ENCODE measurements at regions not wholly inside any gene's neighbourhood (a gene's known extent, or its start where the extent isn't known, plus 50 kb on each side); places are given as distances from the start of the nearest gene placed in this dataset.
"Not testable (repeated sequence)": the region's sequence is repeated elsewhere in the genome, so short reads cannot be mapped to it uniquely, and the experiment has no call there.

DNA sequence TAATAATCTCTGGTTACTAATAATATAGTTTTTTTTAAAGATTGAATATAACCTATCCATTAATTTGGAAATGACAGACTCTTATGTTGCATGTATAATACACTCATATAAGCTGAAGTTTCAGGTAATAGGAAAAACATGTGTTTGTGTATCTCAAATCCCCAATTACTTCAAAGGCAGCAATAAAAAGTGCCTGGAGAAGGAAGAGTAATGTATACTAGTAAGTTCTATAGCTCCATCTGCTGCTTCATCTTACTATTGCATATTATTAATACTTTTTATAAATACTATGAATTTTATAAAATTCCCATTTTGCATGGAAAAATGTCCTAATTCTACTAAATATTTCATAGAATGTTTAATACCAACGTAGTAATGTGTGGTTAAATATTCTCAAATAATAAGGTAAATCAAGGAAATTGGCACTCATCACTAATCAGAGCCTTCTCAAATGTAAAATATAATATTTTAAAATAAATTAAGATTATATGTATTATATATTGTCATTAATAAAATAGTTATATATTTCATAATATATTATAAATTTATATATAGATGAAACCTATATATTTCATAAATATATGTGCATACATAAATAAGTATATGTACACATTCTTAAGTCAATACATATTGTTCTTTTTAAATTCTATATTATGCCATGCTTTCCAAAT lies 311.9 kb downstream of the HGF start:
- intact Hi-C loops (cut with DNase I; ENCODE audit: low total_unique reads), result loop anchor here (5.0 kb wide), 1 partner anchor 756 kb away; no protein-coding TSS in a partner anchor
- no peak overlapping the region for H3K4me3 ChIP-seq (ENCODE audit: low read depth, poor library complexity, severe bottlenecking)
- no peak for DNase-seq (ENCODE audit: low spot score in 2 of 2)
- no peak for TF ChIP-seq POLR2A (IDR thresholded peaks at IDR 0.05)
- TF ChIP-seq, protein P1, sequence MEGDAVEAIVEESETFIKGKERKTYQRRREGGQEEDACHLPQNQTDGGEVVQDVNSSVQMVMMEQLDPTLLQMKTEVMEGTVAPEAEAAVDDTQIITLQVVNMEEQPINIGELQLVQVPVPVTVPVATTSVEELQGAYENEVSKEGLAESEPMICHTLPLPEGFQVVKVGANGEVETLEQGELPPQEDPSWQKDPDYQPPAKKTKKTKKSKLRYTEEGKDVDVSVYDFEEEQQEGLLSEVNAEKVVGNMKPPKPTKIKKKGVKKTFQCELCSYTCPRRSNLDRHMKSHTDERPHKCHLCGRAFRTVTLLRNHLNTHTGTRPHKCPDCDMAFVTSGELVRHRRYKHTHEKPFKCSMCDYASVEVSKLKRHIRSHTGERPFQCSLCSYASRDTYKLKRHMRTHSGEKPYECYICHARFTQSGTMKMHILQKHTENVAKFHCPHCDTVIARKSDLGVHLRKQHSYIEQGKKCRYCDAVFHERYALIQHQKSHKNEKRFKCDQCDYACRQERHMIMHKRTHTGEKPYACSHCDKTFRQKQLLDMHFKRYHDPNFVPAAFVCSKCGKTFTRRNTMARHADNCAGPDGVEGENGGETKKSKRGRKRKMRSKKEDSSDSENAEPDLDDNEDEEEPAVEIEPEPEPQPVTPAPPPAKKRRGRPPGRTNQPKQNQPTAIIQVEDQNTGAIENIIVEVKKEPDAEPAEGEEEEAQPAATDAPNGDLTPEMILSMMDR (IDR thresholded peaks at IDR 0.05), result no peak
- 28 to 31% methylated on average over 1 of the region's 1 CpG for WGBS, 2 donors

DNA sequence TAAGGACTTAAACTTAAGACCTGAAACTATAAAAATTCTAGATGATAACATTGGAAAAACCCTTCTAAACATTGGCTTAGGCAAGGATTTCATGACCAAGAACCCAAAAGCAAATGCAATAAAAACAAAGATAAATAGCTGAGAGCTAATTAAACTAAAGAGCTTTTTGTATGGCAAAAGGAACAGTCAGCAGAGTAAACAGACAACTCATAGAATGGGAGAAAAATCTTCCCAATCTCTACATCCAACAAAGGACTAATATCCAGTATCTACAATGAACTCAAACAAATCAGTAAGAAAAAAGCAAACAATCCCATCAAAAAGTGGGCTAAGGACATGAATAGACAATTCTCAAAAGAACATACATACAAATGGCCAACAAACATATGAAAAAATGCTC lies 316.1 kb downstream of the HGF start:
- H3K4me3 ChIP-seq (ENCODE audit: low read depth, poor library complexity, severe bottlenecking); DNase-seq (ENCODE audit: low spot score in 2 of 2); intact Hi-C loops (cut with DNase I; ENCODE audit: low total_unique reads): not testable (repeated sequence)

DNA sequence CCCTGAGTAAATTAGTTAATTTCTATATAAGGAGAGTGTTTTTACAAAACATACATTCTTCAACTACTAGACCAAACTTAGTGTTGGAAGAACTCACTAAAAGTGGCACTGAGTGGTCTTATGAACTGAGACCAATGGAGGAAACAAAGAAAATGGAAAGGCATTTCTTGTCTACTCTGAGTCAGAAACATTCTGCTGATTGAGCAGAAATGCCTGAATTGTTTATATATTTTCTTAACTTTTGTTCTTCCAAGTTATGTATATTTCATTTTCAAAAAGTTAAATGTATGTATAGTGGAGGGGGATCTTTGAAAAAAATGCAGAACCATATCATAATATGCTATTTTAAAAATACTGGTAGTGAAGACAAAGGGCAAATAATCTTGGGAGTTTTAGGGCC lies 320.7 kb downstream of the HGF start:
- intact Hi-C loops (cut with DNase I; ENCODE audit: low total_unique reads), result no loop called here
- DNase-seq (ENCODE audit: low spot score in 2 of 2), result no peak
- TF ChIP-seq POLR2A (IDR thresholded peaks at IDR 0.05), result no peak
- TF ChIP-seq, protein P1 (IDR thresholded peaks at IDR 0.05), result no peak
- H3K4me3 ChIP-seq (ENCODE audit: low read depth, poor library complexity, severe bottlenecking), result no peak overlapping the region

DNA sequence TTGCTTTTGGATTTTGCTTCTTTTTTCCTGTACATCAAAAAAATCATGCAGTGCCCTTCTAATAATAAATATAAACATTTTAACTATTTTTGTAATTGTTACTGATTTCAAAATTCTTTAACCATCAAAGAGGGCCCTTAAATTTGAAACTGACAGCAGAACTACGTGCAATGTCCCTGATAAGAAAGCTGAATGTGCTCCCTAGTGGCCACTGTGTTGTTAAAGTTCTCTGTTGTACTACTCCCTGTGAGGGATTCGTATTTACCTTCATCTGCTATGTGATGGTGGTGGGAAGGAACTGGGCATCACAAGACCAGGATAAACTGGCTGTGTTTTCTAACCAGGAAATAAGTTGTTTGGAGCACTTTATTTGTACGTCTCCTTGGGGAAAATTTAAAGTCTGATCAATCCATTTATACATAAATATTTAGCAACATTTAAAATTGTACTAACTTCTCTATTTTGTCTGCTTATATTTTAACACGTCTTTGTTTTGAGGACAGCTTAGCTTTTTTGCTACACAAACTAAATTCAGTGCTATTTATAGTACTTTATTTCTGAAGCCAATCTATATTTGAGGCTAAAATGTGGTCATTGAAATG lies 322.4 kb downstream of the HGF start:
- intact Hi-C loops (cut with DNase I; ENCODE audit: low total_unique reads), result no loop called here
- no peak for DNase-seq (ENCODE audit: low spot score in 2 of 2)

DNA sequence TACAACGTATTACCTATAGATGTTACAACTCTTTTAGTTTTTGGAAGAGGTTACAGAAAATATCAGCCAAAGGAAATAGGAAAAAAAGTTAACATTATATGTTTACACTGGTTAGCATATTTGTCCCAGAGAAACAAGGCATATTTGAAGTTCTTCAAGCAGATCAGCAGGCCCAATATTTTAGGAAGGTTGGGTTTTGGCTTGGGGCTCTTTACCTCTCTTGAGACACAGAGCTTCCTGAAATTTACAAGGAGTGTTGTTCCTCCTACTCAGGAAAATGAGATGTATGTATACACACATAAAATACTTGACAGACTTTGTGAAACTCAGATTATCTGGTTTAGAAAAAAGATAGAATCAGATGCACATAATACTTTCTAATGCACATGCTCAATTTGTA lies 323.6 kb downstream of the HGF start:
- no peak overlapping the region for H3K4me3 ChIP-seq (ENCODE audit: low read depth, poor library complexity, severe bottlenecking)
- intact Hi-C loops (cut with DNase I; ENCODE audit: low total_unique reads), result no loop called here
- TF ChIP-seq, protein P1 (IDR thresholded peaks at IDR 0.05), result no peak
- no peak for TF ChIP-seq POLR2A (IDR thresholded peaks at IDR 0.05)
- DNase-seq (ENCODE audit: low spot score in 2 of 2), result no peak
- 70 to 76% methylated on average over 1 of the region's 1 CpG for WGBS, 2 donors

More for the DNA sequence above, 322.4 kb downstream of the HGF start:
- TF ChIP-seq, protein P1 (IDR thresholded peaks at IDR 0.05), result no peak
- no peak for TF ChIP-seq POLR2A (IDR thresholded peaks at IDR 0.05)
- H3K4me3 ChIP-seq (ENCODE audit: low read depth, poor library complexity, severe bottlenecking), result no peak overlapping the region
- WGBS, 2 donors, result 28 to 30% methylated on average over 4 of the region's 4 CpGs

DNA sequence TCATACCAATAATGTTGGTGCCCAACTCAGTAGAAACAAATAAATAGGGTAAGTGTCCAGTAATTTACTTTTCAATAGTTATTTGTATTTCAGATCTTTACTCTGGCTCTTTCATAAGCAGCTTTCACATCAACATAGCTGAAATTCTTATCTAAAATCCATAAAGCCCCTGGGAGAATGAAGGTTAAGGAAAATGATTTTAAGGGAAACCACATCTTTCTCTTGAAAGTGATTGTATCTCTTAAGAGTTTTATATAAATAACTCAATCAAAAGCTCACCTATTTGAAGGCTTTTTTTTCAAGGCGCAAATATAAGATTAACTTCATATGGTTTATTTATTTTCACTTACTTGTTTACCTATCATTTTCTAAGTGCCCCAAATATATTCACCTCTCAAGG lies 324.4 kb downstream of the HGF start:
- no peak for TF ChIP-seq POLR2A (IDR thresholded peaks at IDR 0.05)
- TF ChIP-seq, protein P1 (IDR thresholded peaks at IDR 0.05), result no peak
- no peak overlapping the region for H3K4me3 ChIP-seq (ENCODE audit: low read depth, poor library complexity, severe bottlenecking)
- DNase-seq (ENCODE audit: low spot score in 2 of 2), result no peak
- intact Hi-C loops (cut with DNase I; ENCODE audit: low total_unique reads), result no loop called here
- 95 to 97% methylated on average over 1 of the region's 1 CpG for WGBS, 2 donors
